Ovary (tissue), 3 donors: ENCODE measurements at regions not wholly inside any gene's neighbourhood (a gene's known extent, or its start where the extent isn't known, plus 50 kb on each side); places are given as distances from the start of the nearest gene placed in this dataset.

Experiments
- EP300 ChIP-seq: sonication (generic); formaldehyde crosslinking; IDR thresholded peaks from one replicate; pipeline ENCODE4 v1.6.1; 2017; ENCODE audit warnings: antibody characterized with exemption
- POLR2A ChIP-seq: fragments of 450-650 bp; IDR thresholded peaks from one replicate; pipeline ENCODE4 v1.6.1; 2017; ENCODE audit warnings: antibody characterized with exemption, mild to moderate bottlenecking, moderate library complexity
- TF ChIP-seq, protein P1 (sequence below), 3 donors: fragments of 450-650 bp in 2 of 3; fragments of 200-600 bp in 1 of 3; IDR thresholded peaks; one replicate each; pipeline versions ENCODE4 v1.5.1 to v1.8.0; 2016 to 2022; ENCODE audit warnings: antibody characterized with exemption in 3 of 3, mild to moderate bottlenecking in 1 of 3
- donor health status: DM: no; HTN: no; CAD: no.

DNA sequence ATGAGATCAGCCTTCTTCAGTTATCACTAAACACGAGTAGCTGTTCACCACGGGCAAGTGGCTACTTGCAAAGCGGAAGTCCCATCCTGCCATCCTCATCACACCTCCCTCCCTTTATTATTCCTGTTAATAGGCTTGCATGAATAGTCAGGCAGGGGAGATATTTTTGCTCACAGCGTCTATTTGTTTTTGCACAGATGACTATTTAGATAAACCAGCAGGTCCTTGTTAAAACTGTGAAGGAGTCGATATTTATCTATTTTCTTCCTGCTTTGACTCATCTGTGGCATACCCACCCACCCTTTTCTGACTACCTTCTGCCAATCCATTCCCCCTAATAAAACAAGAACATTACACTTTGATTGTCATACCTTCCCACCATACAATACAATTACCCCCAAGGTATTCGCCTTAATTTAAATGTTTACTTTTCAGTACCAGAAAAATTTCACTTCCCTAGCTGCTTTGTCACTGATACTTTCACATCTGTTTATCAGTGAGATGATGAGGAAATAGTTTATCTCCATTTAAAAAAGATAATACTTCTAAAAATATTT, 96.6 kb upstream of the BANK1 start:
- TF ChIP-seq, protein P1, sequence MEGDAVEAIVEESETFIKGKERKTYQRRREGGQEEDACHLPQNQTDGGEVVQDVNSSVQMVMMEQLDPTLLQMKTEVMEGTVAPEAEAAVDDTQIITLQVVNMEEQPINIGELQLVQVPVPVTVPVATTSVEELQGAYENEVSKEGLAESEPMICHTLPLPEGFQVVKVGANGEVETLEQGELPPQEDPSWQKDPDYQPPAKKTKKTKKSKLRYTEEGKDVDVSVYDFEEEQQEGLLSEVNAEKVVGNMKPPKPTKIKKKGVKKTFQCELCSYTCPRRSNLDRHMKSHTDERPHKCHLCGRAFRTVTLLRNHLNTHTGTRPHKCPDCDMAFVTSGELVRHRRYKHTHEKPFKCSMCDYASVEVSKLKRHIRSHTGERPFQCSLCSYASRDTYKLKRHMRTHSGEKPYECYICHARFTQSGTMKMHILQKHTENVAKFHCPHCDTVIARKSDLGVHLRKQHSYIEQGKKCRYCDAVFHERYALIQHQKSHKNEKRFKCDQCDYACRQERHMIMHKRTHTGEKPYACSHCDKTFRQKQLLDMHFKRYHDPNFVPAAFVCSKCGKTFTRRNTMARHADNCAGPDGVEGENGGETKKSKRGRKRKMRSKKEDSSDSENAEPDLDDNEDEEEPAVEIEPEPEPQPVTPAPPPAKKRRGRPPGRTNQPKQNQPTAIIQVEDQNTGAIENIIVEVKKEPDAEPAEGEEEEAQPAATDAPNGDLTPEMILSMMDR (IDR thresholded peaks at IDR 0.05): no peak
- no peak for TF ChIP-seq POLR2A
- TF ChIP-seq EP300: no peak
